Motor neuron (in vitro differentiated cells): ENCODE measurements at regions not wholly inside any gene's neighbourhood (a gene's known extent, or its start where the extent isn't known, plus 50 kb on each side); places are given as distances from the start of the nearest gene placed in this dataset.
"Not testable (repeated sequence)": the region's sequence is repeated elsewhere in the genome, so short reads cannot be mapped to it uniquely, and the experiment has no call there.

Experiments used
- ATAC-seq, 8 experiments: fragments of 200-7000 bp; cut with Tn5 transposase; replicated peaks in 6 of 8; 2 replicates each; pipeline ENCODE4 v1.8.0; 2021; ENCODE audit warnings: mild to moderate bottlenecking in 8 of 8, moderate library complexity in 8 of 8
- H3K27ac ChIP-seq, 2 donors: fragments of 250-450 bp; sonication (Bioruptor Pico); 2 replicates each; pipeline ENCODE4 v1.9.0; 2021; ENCODE audit warnings: antibody characterized with exemption in 2 of 2, mild to moderate bottlenecking in 2 of 2, moderate library complexity in 1 of 2
- H3K4me1 ChIP-seq, 2 donors: fragments of 250-450 bp; sonication (Bioruptor Pico); replicated peaks in 1 of 2; 2 replicates each; pipeline ENCODE4 v1.6.1; 2021; ENCODE audit warnings: antibody characterized with exemption in 2 of 2, mild to moderate bottlenecking in 2 of 2, moderate library complexity in 1 of 2
- H3K4me3 ChIP-seq, 5 donors: fragments of 250-450 bp; sonication (Bioruptor Pico); 2 replicates each; pipeline ENCODE4 v1.9.0; 2021; ENCODE audit warnings: antibody characterized with exemption in 5 of 5, mild to moderate bottlenecking in 5 of 5, moderate library complexity in 4 of 5
- WGBS, 10 experiments: fragments of 450-650 bp; shearing (Covaris generic); methylation state at CpG; one replicate each; pipeline ENCODE4 v1.0.0; 2022; 5-methylcytosine and 5-hydroxymethylcytosine counted together
- in situ Hi-C, 9 experiments: fragments of 400-800 bp; cut with MboI; loops; one replicate each; pipeline ENCODE4 v1.15.0; 2021; ENCODE audit warnings: low sequenced_read_pairs in 9 of 9, low pct_unique_long_range_greater_than_20kb in 2 of 9; ENCODE audit not compliant: unreplicated experiment in 9 of 9

DNA sequence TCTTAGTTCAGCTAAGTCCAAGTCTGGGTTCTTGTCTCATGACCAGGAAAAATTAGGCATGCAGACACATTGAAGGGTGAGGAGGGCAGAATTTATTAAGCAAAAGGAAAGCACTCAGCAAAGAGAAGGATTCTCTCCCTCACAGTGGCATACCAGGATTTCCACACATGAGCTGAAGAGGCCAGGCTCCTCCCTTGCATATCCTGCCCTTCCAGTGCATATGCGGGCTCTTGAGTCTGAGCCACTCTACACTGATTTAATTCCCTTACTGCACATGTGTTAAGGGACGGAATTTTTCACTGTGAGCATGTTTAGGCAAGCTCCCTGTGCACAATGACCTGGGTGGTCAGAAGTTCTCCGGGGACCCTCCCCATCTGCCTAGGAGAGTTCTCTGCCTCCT lies 652.7 kb upstream of the POM121L12 start:
- WGBS, 10 experiments, result 0 to 100% (median 80%) methylated on average over 1 to 3 of the region's 3 CpGs; no CpG with 5 or more reads in 3 of the 10 experiments
- peak in 2 of 8 experiments; percentile 87 to 97 for ATAC-seq
- no peak overlapping the region for H3K27ac ChIP-seq
- H3K4me3 ChIP-seq, result no peak overlapping the region
- no peaks in the 10 kb centered on the region for H3K4me1 ChIP-seq
- in situ Hi-C loops, result no loop called here

- no peak overlapping the region for H3K27ac ChIP-seq
- ATAC-seq, result no peak
- WGBS, 10 experiments, result 0 to 100% (median 75%) methylated on average over 1 to 4 of the region's 4 CpGs
- no peak overlapping the region for H3K4me3 ChIP-seq
- in situ Hi-C loops, result no loop called here
- no peaks in the 10 kb centered on the region for H3K4me1 ChIP-seq
These were observed 665.5 kb upstream of the POM121L12 start for GRCh38 chr7:52369922-52370321.

GRCh38 chr7:52365349-52365748 lies 670.1 kb upstream of the POM121L12 start:
- in situ Hi-C loops, result no loop called here
- Histone ChIP-seq H3K4me1 (no peaks in the 10 kb centered on the region), H3K4me3 (no peak overlapping the region), H3K27ac (no peak overlapping the region)
- no peak for ATAC-seq

- in situ Hi-C loops, result no loop called here
- Histone ChIP-seq H3K27ac (no peak overlapping the region), H3K4me3 (no peak overlapping the region), H3K4me1 (no peaks in the 10 kb centered on the region)
- no peak for ATAC-seq
- 32 to 100% (median 90%) methylated on average over 1 to 9 of the region's 19 CpGs; no CpG with 5 or more reads in 3 of the 10 experiments for WGBS, 10 experiments
These were observed 672.9 kb upstream of the POM121L12 start for GRCh38 chr7:52362521-52362920.

GRCh38 chr7:52360541-52360940 lies 674.9 kb upstream of the POM121L12 start:
- Histone ChIP-seq H3K4me3 (no peak overlapping the region), H3K4me1 (no peaks in the 10 kb centered on the region), H3K27ac (no peak overlapping the region)
- ATAC-seq, result peak in 5 of 8 experiments; percentile 33 to 82 (median 50)
- in situ Hi-C loops, result no loop called here
- WGBS, 10 experiments, result 4 to 63% (median 29%) methylated on average over 1 to 3 of the region's 3 CpGs; no CpG with 5 or more reads in 1 of the 10 experiments

- ATAC-seq, result peak in 6 of 8 experiments; percentile 29 to 84 (median 74)
- in situ Hi-C loops, result no loop called here
- peaks cover 12 to 24% of the 10 kb centered on the region in 2 donors for H3K4me1 ChIP-seq
- no peak overlapping the region for H3K4me3 ChIP-seq
- no peak overlapping the region for H3K27ac ChIP-seq
- WGBS, 10 experiments, result 7 to 100% (median 67%) methylated on average over 1 to 2 of the region's 3 CpGs; no CpG with 5 or more reads in 5 of the 10 experiments
These were observed 680.4 kb upstream of the POM121L12 start for GRCh38 chr7:52355053-52355452.

- no peak overlapping the region for H3K4me3 ChIP-seq
- 8 to 84% (median 56%) methylated on average over 2 to 4 of the region's 4 CpGs; no CpG with 5 or more reads in 2 of the 10 experiments for WGBS, 10 experiments
- peaks cover 12 to 33% of the 10 kb centered on the region in 2 donors for H3K4me1 ChIP-seq
- in situ Hi-C loops, result no loop called here
- ATAC-seq, result peak in 5 of 8 experiments; percentile 22 to 72 (median 51)
- H3K27ac ChIP-seq, result no peak overlapping the region
These were observed 683.1 kb upstream of the POM121L12 start for GRCh38 chr7:52352013-52352981.

- Histone ChIP-seq H3K27ac (peak overlapping the region in 1 of 2 donors; percentile 3), H3K4me3 (no peak overlapping the region), H3K4me1 (peaks cover 8 to 19% of the 10 kb centered on the region in 2 donors)
- peak in 5 of 8 experiments; percentile 89 to 95 (median 94) for ATAC-seq
- 0 to 64% (median 31%) methylated on average over 1 to 2 of the region's 2 CpGs; no CpG with 5 or more reads in 4 of the 10 experiments for WGBS, 10 experiments
- in situ Hi-C loops, result no loop called here
These were observed 691.4 kb upstream of the POM121L12 start for GRCh38 chr7:52344015-52344414.

- ATAC-seq, result peak in 3 of 8 experiments; percentile 48 to 74 (median 67)
- in situ Hi-C loops, result no loop called here
- Histone ChIP-seq H3K4me3 (no peak overlapping the region), H3K27ac (no peak overlapping the region), H3K4me1 (peaks cover 8 to 18% of the 10 kb centered on the region in 2 donors)
- 0 to 74% (median 29%) methylated on average over 1 to 6 of the region's 6 CpGs for WGBS, 10 experiments
These were observed 695.4 kb upstream of the POM121L12 start for GRCh38 chr7:52340067-52340466.

GRCh38 chr7:52328328-52328727 lies 707.1 kb upstream of the POM121L12 start:
- H3K4me1 ChIP-seq, in situ Hi-C loops, H3K4me3 ChIP-seq, ATAC-seq, H3K27ac ChIP-seq: not testable (repeated sequence)
- 0 to 80% (median 80%) methylated on average over 2 to 4 of the region's 7 CpGs; no CpG with 5 or more reads in 7 of the 10 experiments for WGBS, 10 experiments

GRCh38 chr7:52325237-52325636 lies 710.2 kb upstream of the POM121L12 start:
- Histone ChIP-seq H3K27ac (no peak overlapping the region), H3K4me3 (no peak overlapping the region), H3K4me1 (no peaks in the 10 kb centered on the region)
- WGBS, 10 experiments, result 0 to 60% (median 29%) methylated on average over 1 of the region's 1 CpG; no CpG with 5 or more reads in 3 of the 10 experiments
- in situ Hi-C loops, result no loop called here
- ATAC-seq, result no peak

DNA sequence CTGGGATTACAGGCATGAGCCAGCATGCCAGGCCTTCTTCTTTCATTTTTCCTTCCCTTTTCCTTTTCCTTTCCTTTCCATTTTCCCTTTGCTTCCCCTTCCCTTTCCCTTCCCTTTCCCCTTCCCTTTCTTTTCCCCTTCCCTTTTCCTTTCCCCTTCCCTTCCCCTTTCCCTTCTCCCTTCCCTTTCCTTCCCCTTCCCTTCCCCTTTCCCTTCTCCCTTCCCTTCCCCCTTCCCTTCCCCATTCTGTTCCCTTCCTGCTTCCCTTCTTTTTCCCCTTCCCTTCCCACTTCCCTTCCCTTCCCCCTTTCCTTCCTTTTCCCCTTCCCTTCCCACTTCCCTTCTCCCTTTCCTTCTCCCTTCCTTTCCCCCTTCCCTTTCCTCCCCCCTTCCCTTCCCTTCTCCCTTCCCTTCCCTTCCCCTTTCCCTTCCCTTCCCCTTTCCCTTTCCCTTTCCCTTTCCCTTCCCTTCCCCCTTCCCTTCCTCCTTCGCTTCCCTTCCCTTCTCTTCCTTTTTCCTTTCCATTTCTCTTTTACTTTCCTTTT lies 712.2 kb upstream of the POM121L12 start:
- no peak overlapping the region for H3K4me3 ChIP-seq
- H3K4me1 ChIP-seq, result no peaks in the 10 kb centered on the region
- 0 to 100% (median 38%) methylated on average over 1 of the region's 1 CpG; no CpG with 5 or more reads in 5 of the 10 experiments for WGBS, 10 experiments
- in situ Hi-C loops, result no loop called here
- H3K27ac ChIP-seq, result no peak overlapping the region
- no peak for ATAC-seq

GRCh38 chr7:52320610-52321009 lies 714.8 kb upstream of the POM121L12 start:
- 0 to 100% (median 58%) methylated on average over 1 to 2 of the region's 2 CpGs; no CpG with 5 or more reads in 2 of the 10 experiments for WGBS, 10 experiments
- Histone ChIP-seq H3K4me1 (no peaks in the 10 kb centered on the region), H3K4me3 (no peak overlapping the region), H3K27ac (no peak overlapping the region)
- in situ Hi-C loops, result no loop called here
- no peak for ATAC-seq
